ENCODE measurements at regions not wholly inside any gene's neighbourhood (a gene's known extent, or its start where the extent isn't known, plus 50 kb on each side); places are given as distances from the start of the nearest gene placed in this dataset.

GRCh38 chr10:88150339-88150738, 286.9 kb downstream of the PTEN start:
- TF ChIP-seq ZNF280D (tag by site-specific recombination; IDR thresholded peaks at IDR 0.05) (no peak), CTCF (tag by site-specific recombination; IDR thresholded peaks at IDR 0.05) (no peak), REST (tag by site-specific recombination; IDR thresholded peaks at IDR 0.05) (no peak), ZNF426 (tag by site-specific recombination; IDR thresholded peaks at IDR 0.05) (no peak)
